ENCODE measurements at regions not wholly inside any gene's neighbourhood (a gene's known extent, or its start where the extent isn't known, plus 50 kb on each side); places are given as distances from the start of the nearest gene placed in this dataset.

GRCh38 chr10:124157271-124157681, 63.9 kb upstream of the CHST15 start:
- H3K4me1 ChIP-seq (ENCODE audit: control insufficient read depth, low read length): peaks cover 38% of the 10 kb centered on the region
- H3K27ac ChIP-seq (ENCODE audit: low read depth, low read length): no peak overlapping the region
- H3K4me3 ChIP-seq (ENCODE audit: low read length): no peak overlapping the region
- H3K36me3 ChIP-seq (ENCODE audit: control insufficient read depth, low read length): no peaks in the 10 kb centered on the region
- H3K4me2 ChIP-seq (ENCODE audit: low read length): no peak overlapping the region
- TF ChIP-seq EZH2phosphoT487 (IDR thresholded peaks at IDR 0.05; ENCODE audit: borderline replicate concordance, low read length) (no peak), CTCF (IDR thresholded peaks at IDR 0.05; ENCODE audit: low read depth, low read length, poor library complexity, severe bottlenecking) (no peak)
- no peaks in the 10 kb centered on the region for H4K20me1 ChIP-seq (ENCODE audit: control insufficient read depth, insufficient read depth, low read depth, low read length)
- no peaks in the 10 kb centered on the region for H3F3A ChIP-seq (ENCODE audit: control insufficient read depth, insufficient read depth)
- no peaks in the 10 kb centered on the region for H3K27me3 ChIP-seq (ENCODE audit: control insufficient read depth, low read length)
- no peaks in the 10 kb centered on the region for H3K9me2 ChIP-seq (replicated peaks; ENCODE audit: control insufficient read depth, low read length)
- H3K9me3 ChIP-seq (ENCODE audit: control insufficient read depth, insufficient read depth, low read length): peaks cover 6% of the 10 kb centered on the region; the same call in 1 of the 2 replicates
- H3K79me2 ChIP-seq (ENCODE audit: control insufficient read depth, low read length): no peaks in the 10 kb centered on the region

- Histone ChIP-seq H3K79me2 (ENCODE audit: control insufficient read depth, low read length) (no peaks in the 10 kb centered on the region), H3K27me3 (ENCODE audit: control insufficient read depth, low read length) (no peaks in the 10 kb centered on the region), H3K27ac (ENCODE audit: low read depth, low read length) (no peak overlapping the region), H4K20me1 (ENCODE audit: control insufficient read depth, insufficient read depth, low read depth, low read length) (no peaks in the 10 kb centered on the region), H3K4me3 (ENCODE audit: low read length) (no peak overlapping the region), H3K9me3 (ENCODE audit: control insufficient read depth, insufficient read depth, low read length) (peaks cover 6% of the 10 kb centered on the region; the same call in 1 of the 2 replicates), H3K4me1 (ENCODE audit: control insufficient read depth, low read length) (peaks cover 38% of the 10 kb centered on the region), H3F3A (ENCODE audit: control insufficient read depth, insufficient read depth) (no peaks in the 10 kb centered on the region), H3K9me2 (replicated peaks; ENCODE audit: control insufficient read depth, low read length) (no peaks in the 10 kb centered on the region), H3K36me3 (ENCODE audit: control insufficient read depth, low read length) (no peaks in the 10 kb centered on the region), H3K4me2 (ENCODE audit: low read length) (no peak overlapping the region)
- TF ChIP-seq EZH2phosphoT487 (IDR thresholded peaks at IDR 0.05; ENCODE audit: borderline replicate concordance, low read length) (no peak), CTCF (IDR thresholded peaks at IDR 0.05; ENCODE audit: low read depth, low read length, poor library complexity, severe bottlenecking) (peak; percentile 47)
Observed at GRCh38 chr10:124156524-124157260, 63.3 kb upstream of the CHST15 start.

GRCh38 chr10:124155781-124156435, 62.5 kb upstream of the CHST15 start:
- Histone ChIP-seq H4K20me1 (ENCODE audit: control insufficient read depth, insufficient read depth, low read depth, low read length) (no peaks in the 10 kb centered on the region), H3F3A (ENCODE audit: control insufficient read depth, insufficient read depth) (no peaks in the 10 kb centered on the region), H3K4me2 (ENCODE audit: low read length) (no peak overlapping the region), H3K36me3 (ENCODE audit: control insufficient read depth, low read length) (no peaks in the 10 kb centered on the region), H3K27ac (ENCODE audit: low read depth, low read length) (no peak overlapping the region), H3K4me1 (ENCODE audit: control insufficient read depth, low read length) (peaks cover 38% of the 10 kb centered on the region), H3K79me2 (ENCODE audit: control insufficient read depth, low read length) (no peaks in the 10 kb centered on the region), H3K27me3 (ENCODE audit: control insufficient read depth, low read length) (no peaks in the 10 kb centered on the region), H3K4me3 (ENCODE audit: low read length) (no peak overlapping the region), H3K9me3 (ENCODE audit: control insufficient read depth, insufficient read depth, low read length) (peaks cover 6% of the 10 kb centered on the region; the same call in 1 of the 2 replicates), H3K9me2 (replicated peaks; ENCODE audit: control insufficient read depth, low read length) (no peaks in the 10 kb centered on the region)
- no peak for TF ChIP-seq EZH2phosphoT487 (IDR thresholded peaks at IDR 0.05; ENCODE audit: borderline replicate concordance, low read length)
- TF ChIP-seq CTCF (IDR thresholded peaks at IDR 0.05; ENCODE audit: low read depth, low read length, poor library complexity, severe bottlenecking): no peak
